Esophagus squamous epithelium (tissue), 4 donors: ENCODE measurements at regions not wholly inside any gene's neighbourhood (a gene's known extent, or its start where the extent isn't known, plus 50 kb on each side); places are given as distances from the start of the nearest gene placed in this dataset.

Experiments
- CTCF ChIP-seq, 6 experiments: fragments of 450-650 bp in 4 of 6; fragments of 200-600 bp in 2 of 6; sonication (generic) in 2 of 6; IDR thresholded peaks; one replicate each; pipeline ENCODE4 v1.5.1; 2016 to 2019; ENCODE audit warnings: antibody characterized with exemption in 6 of 6, mild to moderate bottlenecking in 4 of 6, moderate library complexity in 4 of 6
- POLR2A ChIP-seq, 4 donors: fragments of 450-650 bp; IDR thresholded peaks; one replicate each; pipeline ENCODE4 v1.6.1; 2017; ENCODE audit warnings: antibody characterized with exemption in 4 of 4, mild to moderate bottlenecking in 4 of 4, moderate library complexity in 3 of 4

DNA sequence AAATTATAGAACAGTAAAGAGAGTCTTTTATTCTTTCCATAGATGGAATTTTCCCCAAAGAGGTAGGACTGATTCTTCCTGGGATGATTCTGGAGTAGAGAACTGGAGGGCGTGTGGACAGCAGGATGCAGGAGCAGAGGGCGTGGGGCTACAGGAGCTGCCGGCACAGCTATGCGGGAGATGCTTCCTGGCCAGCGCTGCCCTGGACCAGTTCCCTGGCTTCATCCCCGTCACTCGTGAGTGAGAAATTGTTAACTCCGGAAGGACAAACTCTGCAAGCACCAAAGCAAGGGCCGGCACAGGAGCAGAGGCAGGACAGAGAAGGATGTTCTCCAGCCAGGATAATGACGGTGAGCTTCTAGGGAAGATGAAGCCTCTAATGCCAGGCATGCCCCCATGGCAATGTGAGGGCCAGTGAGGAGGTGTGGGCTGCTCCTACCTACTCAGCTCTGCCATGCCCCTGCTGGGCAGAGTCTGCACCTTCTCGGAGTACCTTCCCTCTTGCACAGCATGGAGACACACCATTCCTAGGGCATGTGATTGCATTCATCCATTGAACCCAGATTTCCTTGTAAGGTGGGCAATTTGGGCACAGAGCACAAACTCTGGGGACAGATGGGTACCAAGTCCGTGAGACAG, 760.9 kb upstream of the IGFBP3 start:
- TF ChIP-seq POLR2A (IDR thresholded peaks at IDR 0.05) (no peak), CTCF (IDR thresholded peaks at IDR 0.05) (no peak)
